Heart left ventricle (tissue), 13 donors: ENCODE measurements at regions not wholly inside any gene's neighbourhood (a gene's known extent, or its start where the extent isn't known, plus 50 kb on each side); places are given as distances from the start of the nearest gene placed in this dataset.

Source experiments
- CTCF ChIP-seq, 12 donors: fragments of 200-600 bp; sonication (generic) in 4 of 12; IDR thresholded peaks; one replicate each; pipeline versions ENCODE4 v1.5.0 to v1.8.0; 2018 to 2022; ENCODE audit warnings: antibody characterized with exemption in 12 of 12, mild to moderate bottlenecking in 5 of 12
- POLR2A ChIP-seq, 2 donors: fragments of 450-650 bp; IDR thresholded peaks; one replicate each; pipeline ENCODE4 v1.6.1; 2017; ENCODE audit warnings: antibody characterized with exemption in 2 of 2, mild to moderate bottlenecking in 2 of 2, moderate library complexity in 2 of 2
- donor health status: ischemic (EF 13 %, LVEDD 7.1; RV severe dilation, severe dysfunction).
- donor health status: DM: no; HTN: yes; CAD: no.
- donor health status: DM: no; HTN: no; CAD: no.
- donor health status: ischemic (EF 25% LVEDD 6.9; RV normal size, moderate dysfunction).
- donor health status: ischemic (EF 25% LVEDD 5.7; RV mildly dilated, moderate dysfunction).
- donor health status: ischemic (EF 35%, LVEDD 5.7; RV mildly dilated, moderate dysfunction).
- donor health status: nonischemic (EF 11% LVEDD 7.7; RV severe dilation, severe dysfunction).
- donor health status: DM: yes; HTN: yes; CAD: no.
- donor health status: PGD.
- donor health status: ischemic (EF 29% LVEDD 5.4; RV normal size, mild dysfunction).
- donor health status: nonischemic (EF 23%, LVEDD 6.1; RV moderate dilation, normal function).

GRCh38 chr21:32193098-32193465, 85.8 kb downstream of the MIS18A start:
- TF ChIP-seq POLR2A (IDR thresholded peaks at IDR 0.05) (no peak), CTCF (IDR thresholded peaks at IDR 0.05) (no peak)
